ENCODE measurements at regions not wholly inside any gene's neighbourhood (a gene's known extent, or its start where the extent isn't known, plus 50 kb on each side); places are given as distances from the start of the nearest gene placed in this dataset.

GRCh38 chr2:239839306-239839705 lies 185.8 kb downstream of the NDUFA10 start:
- no peak for TF ChIP-seq POLR2AphosphoS5 (IDR thresholded peaks at IDR 0.05; ENCODE audit: low read depth)
- no peak for TF ChIP-seq CTCF (IDR thresholded peaks at IDR 0.05; ENCODE audit: insufficient read depth, low read length)
- TF ChIP-seq GABPA (IDR thresholded peaks at IDR 0.05; ENCODE audit: low read depth): no peak
- no peak for TF ChIP-seq SPI1 (IDR thresholded peaks at IDR 0.05; ENCODE audit: borderline replicate concordance, low read depth)
- TF ChIP-seq REST (IDR thresholded peaks at IDR 0.05; ENCODE audit: insufficient replicate concordance, low read depth): no peak
- no peak overlapping the region for H3K4me3 ChIP-seq (replicated peaks; ENCODE audit: insufficient read depth, low read length)
- no peak overlapping the region for H3K27ac ChIP-seq (replicated peaks)
- H3K27me3 ChIP-seq (ENCODE audit: insufficient read depth, poor library complexity, severe bottlenecking): no peaks in the 10 kb centered on the region
- DNase-seq (ENCODE audit: low read depth in 1 of 2, low spot score in 1 of 2): no peak

- DNase-seq (ENCODE audit: low read depth in 1 of 2, low spot score in 1 of 2): no peak
- Histone ChIP-seq H3K27me3 (ENCODE audit: insufficient read depth, poor library complexity, severe bottlenecking) (no peaks in the 10 kb centered on the region), H3K27ac (replicated peaks) (no peak overlapping the region), H3K4me3 (replicated peaks; ENCODE audit: insufficient read depth, low read length) (no peak overlapping the region)
- TF ChIP-seq REST (IDR thresholded peaks at IDR 0.05; ENCODE audit: insufficient replicate concordance, low read depth) (no peak), POLR2AphosphoS5 (IDR thresholded peaks at IDR 0.05; ENCODE audit: low read depth) (no peak), CTCF (IDR thresholded peaks at IDR 0.05; ENCODE audit: insufficient read depth, low read length) (no peak), SPI1 (IDR thresholded peaks at IDR 0.05; ENCODE audit: borderline replicate concordance, low read depth) (no peak), GABPA (IDR thresholded peaks at IDR 0.05; ENCODE audit: low read depth) (no peak)
Measured at GRCh38 chr2:239836021-239836765, 188.9 kb downstream of the NDUFA10 start.

GRCh38 chr2:239835056-239835455 lies 190.1 kb downstream of the NDUFA10 start:
- H3K4me3 ChIP-seq (replicated peaks; ENCODE audit: insufficient read depth, low read length): no peak overlapping the region
- no peak overlapping the region for H3K27ac ChIP-seq (replicated peaks)
- no peak for DNase-seq (ENCODE audit: low read depth in 1 of 2, low spot score in 1 of 2)
- no peaks in the 10 kb centered on the region for H3K27me3 ChIP-seq (ENCODE audit: insufficient read depth, poor library complexity, severe bottlenecking)
- TF ChIP-seq REST (IDR thresholded peaks at IDR 0.05; ENCODE audit: insufficient replicate concordance, low read depth) (no peak), GABPA (IDR thresholded peaks at IDR 0.05; ENCODE audit: low read depth) (no peak), POLR2AphosphoS5 (IDR thresholded peaks at IDR 0.05; ENCODE audit: low read depth) (no peak), CTCF (IDR thresholded peaks at IDR 0.05; ENCODE audit: insufficient read depth, low read length) (no peak), SPI1 (IDR thresholded peaks at IDR 0.05; ENCODE audit: borderline replicate concordance, low read depth) (no peak)
